SK-N-SH treated with all-trans-retinoic acid at 6 μM for 48 hours (cell line): ENCODE measurements at regions not wholly inside any gene's neighbourhood (a gene's known extent, or its start where the extent isn't known, plus 50 kb on each side); places are given as distances from the start of the nearest gene placed in this dataset.

Experiments
- ATAC-seq: fragments of 200-7000 bp; cut with Tn5 transposase; 3 replicates; pipeline ENCODE4 v1.9.1; 2020; ENCODE audit warnings: mild to moderate bottlenecking, moderate library complexity
- ARNTL ChIP-seq: fragments of 450-650 bp; formaldehyde crosslinking; IDR thresholded peaks from 2 replicates; pipeline ENCODE4 v1.5.0; 2020; ENCODE audit warnings: low read depth, mild to moderate bottlenecking, moderate library complexity, borderline replicate concordance
- BACH2 ChIP-seq: fragments of 250-450 bp; sonication (Bioruptor Pico); IDR thresholded peaks from 2 replicates; pipeline ENCODE4 v1.9.0; 2021; ENCODE audit warnings: mild to moderate bottlenecking, borderline replicate concordance
- CSDC2 ChIP-seq: fragments of 250-450 bp; sonication (Bioruptor Pico); IDR thresholded peaks from 2 replicates; pipeline ENCODE4 v1.5.0; 2020; ENCODE audit warnings: mild to moderate bottlenecking, moderate library complexity
- ESRRG ChIP-seq: fragments of 250-450 bp; sonication (Bioruptor Pico); IDR thresholded peaks from 2 replicates; pipeline ENCODE4 v1.6.1; 2021; ENCODE audit warnings: mild to moderate bottlenecking
- ISL1 ChIP-seq: fragments of 250-450 bp; sonication (Bioruptor Pico); IDR thresholded peaks from 2 replicates; pipeline ENCODE4 v2.1.2; 2022; ENCODE audit warnings: mild to moderate bottlenecking, moderate library complexity
- OSR1 ChIP-seq: fragments of 250-450 bp; sonication (Bioruptor Pico); IDR thresholded peaks from 2 replicates; pipeline ENCODE4 v1.8.0; 2022; ENCODE audit warnings: moderate library complexity, mild to moderate bottlenecking, inconsistent platforms
- PPARA ChIP-seq: fragments of 250-450 bp; sonication (Bioruptor Pico); IDR thresholded peaks from 2 replicates; pipeline ENCODE4 v1.5.0; 2020; ENCODE audit warnings: mild to moderate bottlenecking, borderline replicate concordance
- RARB ChIP-seq: fragments of 250-450 bp; sonication (Bioruptor Pico); IDR thresholded peaks from 2 replicates; pipeline ENCODE4 v1.8.0; 2021; ENCODE audit warnings: mild to moderate bottlenecking, moderate library complexity
- SNAI2 ChIP-seq: fragments of 250-450 bp; sonication (Bioruptor Pico); IDR thresholded peaks from 2 replicates; pipeline ENCODE4 v1.5.0; 2020; ENCODE audit warnings: mild to moderate bottlenecking, moderate library complexity
- TCF4 ChIP-seq: fragments of 250-450 bp; sonication (Bioruptor Pico); IDR thresholded peaks from 2 replicates; pipeline ENCODE4 v1.8.0; 2021; ENCODE audit warnings: mild to moderate bottlenecking, moderate library complexity, borderline replicate concordance
- TOX ChIP-seq: fragments of 250-450 bp; sonication (Bioruptor Pico); IDR thresholded peaks from 2 replicates; pipeline ENCODE4 v1.8.0; 2021; ENCODE audit warnings: mild to moderate bottlenecking, moderate library complexity, borderline replicate concordance
- ZC3H10 ChIP-seq: fragments of 250-450 bp; sonication (Bioruptor Pico); IDR thresholded peaks from 2 replicates; pipeline ENCODE4 v1.5.1; 2021; ENCODE audit warnings: mild to moderate bottlenecking, moderate library complexity
- ZFP3 ChIP-seq: fragments of 250-450 bp; sonication (Bioruptor Pico); IDR thresholded peaks from 2 replicates; pipeline ENCODE4 v1.5.0; 2020; ENCODE audit warnings: mild to moderate bottlenecking, moderate library complexity
- ZFP30 ChIP-seq: fragments of 450-650 bp; formaldehyde crosslinking; IDR thresholded peaks from 2 replicates; pipeline ENCODE4 v1.5.0; 2022; ENCODE audit warnings: mild to moderate bottlenecking, moderate library complexity
- ZNF565 ChIP-seq: fragments of 450-650 bp; formaldehyde crosslinking; conservative IDR thresholded peaks from 2 replicates; pipeline ENCODE4 v1.5.0; 2020; ENCODE audit warnings: low read depth, mild to moderate bottlenecking, moderate library complexity
- ZNF70 ChIP-seq: fragments of 450-650 bp; formaldehyde crosslinking; IDR thresholded peaks from 2 replicates; pipeline ENCODE4 v1.5.0; 2020; ENCODE audit warnings: mild to moderate bottlenecking, moderate library complexity
- ZNF8 ChIP-seq: fragments of 450-650 bp; formaldehyde crosslinking; IDR thresholded peaks from 2 replicates; pipeline ENCODE4 v1.5.0; 2020; ENCODE audit warnings: mild to moderate bottlenecking, moderate library complexity
- TF ChIP-seq, protein P1 (sequence below): fragments of 250-450 bp; sonication (Bioruptor Pico); IDR thresholded peaks from 2 replicates; pipeline ENCODE4 v1.5.1; 2021; ENCODE audit warnings: mild to moderate bottlenecking, moderate library complexity
- TF ChIP-seq, protein P2 (sequence below): fragments of 250-450 bp; sonication (Bioruptor Pico); IDR thresholded peaks from 2 replicates; pipeline ENCODE4 v1.8.0; 2020; ENCODE audit warnings: mild to moderate bottlenecking, moderate library complexity, borderline replicate concordance
- TF ChIP-seq, protein P3 (sequence below): fragments of 250-450 bp; sonication (Bioruptor Pico); IDR thresholded peaks from 2 replicates; pipeline ENCODE4 v1.5.1; 2020; ENCODE audit warnings: low read depth, mild to moderate bottlenecking, moderate library complexity
- TF ChIP-seq, protein P4 (sequence below): fragments of 250-450 bp; sonication (Bioruptor Pico); IDR thresholded peaks from 2 replicates; pipeline ENCODE4 v1.5.0; 2020; ENCODE audit warnings: mild to moderate bottlenecking, moderate library complexity
- TF ChIP-seq, protein P5 (sequence below): fragments of 250-450 bp; sonication (Bioruptor Pico); IDR thresholded peaks from 2 replicates; pipeline ENCODE4 v1.8.0; 2021; ENCODE audit warnings: low read depth, mild to moderate bottlenecking, moderate library complexity, borderline replicate concordance

DNA sequence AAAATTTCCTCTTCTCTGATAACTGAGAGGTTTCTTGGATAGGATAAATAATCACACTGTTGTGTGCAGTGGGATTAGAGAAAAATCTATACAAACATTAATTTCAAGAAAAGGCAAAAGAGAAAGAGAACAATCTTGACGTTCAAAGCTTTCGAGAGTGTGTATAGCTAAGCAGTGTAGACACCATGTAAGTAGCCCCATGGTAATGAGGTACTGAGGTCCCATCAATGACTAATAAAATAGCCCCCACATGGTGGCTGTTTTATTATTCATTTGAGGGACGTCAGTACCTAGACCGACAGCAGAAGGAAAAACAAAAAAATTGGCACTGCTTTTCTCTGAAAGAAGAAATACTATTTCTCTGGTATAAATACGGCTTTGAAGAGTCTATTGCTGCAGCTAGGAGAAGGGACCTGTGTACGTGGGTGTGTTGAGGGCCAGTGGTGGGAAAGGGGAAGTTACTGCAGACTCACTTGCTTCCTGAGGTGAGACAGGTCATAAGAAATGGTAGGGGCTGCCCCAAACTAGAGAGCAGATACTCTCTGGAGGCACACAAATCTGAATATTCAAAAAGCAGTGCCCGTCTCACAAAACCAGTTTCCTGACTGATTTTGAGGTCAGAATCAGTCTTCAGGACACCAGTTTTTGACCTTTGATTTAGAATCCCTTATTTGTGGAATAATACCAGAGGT, 339.8 kb downstream of the EMP1 start:
- TF ChIP-seq ARNTL (CRISPR knock-in tag) (no peak), ESRRG (CRISPR knock-in tag) (no peak), ZC3H10 (CRISPR knock-in tag) (no peak), OSR1 (no peak), PPARA (CRISPR knock-in tag) (no peak), ZFP3 (CRISPR knock-in tag) (no peak), CSDC2 (CRISPR knock-in tag) (no peak), ZNF8 (no peak), SNAI2 (CRISPR knock-in tag) (no peak), TCF4 (CRISPR knock-in tag) (no peak), ISL1 (no peak), ZNF565 (CRISPR knock-in tag) (no peak), ZNF70 (no peak), ZFP30 (no peak), RARB (no peak), BACH2 (CRISPR knock-in tag) (no peak), TOX (CRISPR knock-in tag) (no peak)
- TF ChIP-seq, protein P1, sequence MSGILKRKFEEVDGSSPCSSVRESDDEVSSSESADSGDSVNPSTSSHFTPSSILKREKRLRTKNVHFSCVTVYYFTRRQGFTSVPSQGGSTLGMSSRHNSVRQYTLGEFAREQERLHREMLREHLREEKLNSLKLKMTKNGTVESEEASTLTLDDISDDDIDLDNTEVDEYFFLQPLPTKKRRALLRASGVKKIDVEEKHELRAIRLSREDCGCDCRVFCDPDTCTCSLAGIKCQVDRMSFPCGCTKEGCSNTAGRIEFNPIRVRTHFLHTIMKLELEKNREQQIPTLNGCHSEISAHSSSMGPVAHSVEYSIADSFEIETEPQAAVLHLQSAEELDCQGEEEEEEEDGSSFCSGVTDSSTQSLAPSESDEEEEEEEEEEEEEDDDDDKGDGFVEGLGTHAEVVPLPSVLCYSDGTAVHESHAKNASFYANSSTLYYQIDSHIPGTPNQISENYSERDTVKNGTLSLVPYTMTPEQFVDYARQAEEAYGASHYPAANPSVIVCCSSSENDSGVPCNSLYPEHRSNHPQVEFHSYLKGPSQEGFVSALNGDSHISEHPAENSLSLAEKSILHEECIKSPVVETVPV (CRISPR knock-in tag): no peak
- TF ChIP-seq, protein P2, sequence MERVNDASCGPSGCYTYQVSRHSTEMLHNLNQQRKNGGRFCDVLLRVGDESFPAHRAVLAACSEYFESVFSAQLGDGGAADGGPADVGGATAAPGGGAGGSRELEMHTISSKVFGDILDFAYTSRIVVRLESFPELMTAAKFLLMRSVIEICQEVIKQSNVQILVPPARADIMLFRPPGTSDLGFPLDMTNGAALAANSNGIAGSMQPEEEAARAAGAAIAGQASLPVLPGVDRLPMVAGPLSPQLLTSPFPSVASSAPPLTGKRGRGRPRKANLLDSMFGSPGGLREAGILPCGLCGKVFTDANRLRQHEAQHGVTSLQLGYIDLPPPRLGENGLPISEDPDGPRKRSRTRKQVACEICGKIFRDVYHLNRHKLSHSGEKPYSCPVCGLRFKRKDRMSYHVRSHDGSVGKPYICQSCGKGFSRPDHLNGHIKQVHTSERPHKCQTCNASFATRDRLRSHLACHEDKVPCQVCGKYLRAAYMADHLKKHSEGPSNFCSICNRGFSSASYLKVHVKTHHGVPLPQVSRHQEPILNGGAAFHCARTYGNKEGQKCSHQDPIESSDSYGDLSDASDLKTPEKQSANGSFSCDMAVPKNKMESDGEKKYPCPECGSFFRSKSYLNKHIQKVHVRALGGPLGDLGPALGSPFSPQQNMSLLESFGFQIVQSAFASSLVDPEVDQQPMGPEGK (CRISPR knock-in tag): no peak
- TF ChIP-seq, protein P3, sequence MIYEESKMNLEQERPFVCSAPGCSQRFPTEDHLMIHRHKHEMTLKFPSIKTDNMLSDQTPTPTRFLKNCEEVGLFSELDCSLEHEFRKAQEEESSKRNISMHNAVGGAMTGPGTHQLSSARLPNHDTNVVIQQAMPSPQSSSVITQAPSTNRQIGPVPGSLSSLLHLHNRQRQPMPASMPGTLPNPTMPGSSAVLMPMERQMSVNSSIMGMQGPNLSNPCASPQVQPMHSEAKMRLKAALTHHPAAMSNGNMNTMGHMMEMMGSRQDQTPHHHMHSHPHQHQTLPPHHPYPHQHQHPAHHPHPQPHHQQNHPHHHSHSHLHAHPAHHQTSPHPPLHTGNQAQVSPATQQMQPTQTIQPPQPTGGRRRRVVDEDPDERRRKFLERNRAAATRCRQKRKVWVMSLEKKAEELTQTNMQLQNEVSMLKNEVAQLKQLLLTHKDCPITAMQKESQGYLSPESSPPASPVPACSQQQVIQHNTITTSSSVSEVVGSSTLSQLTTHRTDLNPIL (CRISPR knock-in tag): no peak
- TF ChIP-seq, all 23 proteins: peak for 0

DNA sequence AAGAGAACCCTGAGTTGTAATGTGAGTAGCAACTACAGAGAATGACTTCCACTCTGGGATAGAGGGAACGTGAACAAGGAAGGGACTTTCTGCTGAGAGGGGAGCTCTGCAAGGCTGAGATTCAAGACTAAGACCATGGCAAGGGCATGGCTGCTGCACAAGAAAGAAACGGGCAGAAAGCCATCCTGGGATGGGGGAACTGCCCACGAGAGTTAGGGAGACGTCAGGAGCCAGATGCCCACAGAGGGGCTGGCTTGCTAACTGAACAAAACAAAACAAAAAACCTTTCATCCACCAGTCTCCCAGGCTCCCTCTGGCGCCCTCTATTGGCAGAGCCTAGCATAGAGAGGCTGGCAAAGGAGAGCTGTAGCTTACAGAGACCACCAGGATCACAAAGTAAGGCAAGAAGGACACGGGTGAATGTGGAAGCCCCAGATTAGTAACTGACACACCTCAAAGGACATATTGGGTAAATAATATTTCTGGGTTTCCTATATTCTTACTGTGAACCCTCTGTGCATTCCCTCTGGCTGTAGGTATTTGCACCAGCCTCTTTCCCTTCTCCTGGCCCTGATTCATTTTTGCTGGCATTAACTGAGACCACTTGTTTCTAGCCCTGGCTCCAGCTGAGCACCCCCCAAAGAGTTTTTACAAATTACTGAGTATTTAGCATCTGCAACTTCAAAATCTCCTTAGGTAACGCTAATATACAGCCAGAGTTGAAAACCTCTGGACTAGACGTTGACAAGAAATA, 338.3 kb downstream of the EMP1 start:
- TF ChIP-seq TOX (CRISPR knock-in tag): no peak
- no peak for TF ChIP-seq ZNF565 (CRISPR knock-in tag)
- no peak for TF ChIP-seq SNAI2 (CRISPR knock-in tag)
- TF ChIP-seq PPARA (CRISPR knock-in tag): no peak
- no peak for TF ChIP-seq ZFP30
- no peak for TF ChIP-seq CSDC2 (CRISPR knock-in tag)
- no peak for TF ChIP-seq RARB
- TF ChIP-seq, protein P1 (CRISPR knock-in tag): no peak
- TF ChIP-seq BACH2 (CRISPR knock-in tag): no peak
- no peak for TF ChIP-seq ZNF8
- no peak for TF ChIP-seq TCF4 (CRISPR knock-in tag)
- TF ChIP-seq, protein P4, sequence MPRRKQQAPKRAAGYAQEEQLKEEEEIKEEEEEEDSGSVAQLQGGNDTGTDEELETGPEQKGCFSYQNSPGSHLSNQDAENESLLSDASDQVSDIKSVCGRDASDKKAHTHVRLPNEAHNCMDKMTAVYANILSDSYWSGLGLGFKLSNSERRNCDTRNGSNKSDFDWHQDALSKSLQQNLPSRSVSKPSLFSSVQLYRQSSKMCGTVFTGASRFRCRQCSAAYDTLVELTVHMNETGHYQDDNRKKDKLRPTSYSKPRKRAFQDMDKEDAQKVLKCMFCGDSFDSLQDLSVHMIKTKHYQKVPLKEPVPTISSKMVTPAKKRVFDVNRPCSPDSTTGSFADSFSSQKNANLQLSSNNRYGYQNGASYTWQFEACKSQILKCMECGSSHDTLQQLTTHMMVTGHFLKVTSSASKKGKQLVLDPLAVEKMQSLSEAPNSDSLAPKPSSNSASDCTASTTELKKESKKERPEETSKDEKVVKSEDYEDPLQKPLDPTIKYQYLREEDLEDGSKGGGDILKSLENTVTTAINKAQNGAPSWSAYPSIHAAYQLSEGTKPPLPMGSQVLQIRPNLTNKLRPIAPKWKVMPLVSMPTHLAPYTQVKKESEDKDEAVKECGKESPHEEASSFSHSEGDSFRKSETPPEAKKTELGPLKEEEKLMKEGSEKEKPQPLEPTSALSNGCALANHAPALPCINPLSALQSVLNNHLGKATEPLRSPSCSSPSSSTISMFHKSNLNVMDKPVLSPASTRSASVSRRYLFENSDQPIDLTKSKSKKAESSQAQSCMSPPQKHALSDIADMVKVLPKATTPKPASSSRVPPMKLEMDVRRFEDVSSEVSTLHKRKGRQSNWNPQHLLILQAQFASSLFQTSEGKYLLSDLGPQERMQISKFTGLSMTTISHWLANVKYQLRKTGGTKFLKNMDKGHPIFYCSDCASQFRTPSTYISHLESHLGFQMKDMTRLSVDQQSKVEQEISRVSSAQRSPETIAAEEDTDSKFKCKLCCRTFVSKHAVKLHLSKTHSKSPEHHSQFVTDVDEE: no peak
- TF ChIP-seq, protein P5, sequence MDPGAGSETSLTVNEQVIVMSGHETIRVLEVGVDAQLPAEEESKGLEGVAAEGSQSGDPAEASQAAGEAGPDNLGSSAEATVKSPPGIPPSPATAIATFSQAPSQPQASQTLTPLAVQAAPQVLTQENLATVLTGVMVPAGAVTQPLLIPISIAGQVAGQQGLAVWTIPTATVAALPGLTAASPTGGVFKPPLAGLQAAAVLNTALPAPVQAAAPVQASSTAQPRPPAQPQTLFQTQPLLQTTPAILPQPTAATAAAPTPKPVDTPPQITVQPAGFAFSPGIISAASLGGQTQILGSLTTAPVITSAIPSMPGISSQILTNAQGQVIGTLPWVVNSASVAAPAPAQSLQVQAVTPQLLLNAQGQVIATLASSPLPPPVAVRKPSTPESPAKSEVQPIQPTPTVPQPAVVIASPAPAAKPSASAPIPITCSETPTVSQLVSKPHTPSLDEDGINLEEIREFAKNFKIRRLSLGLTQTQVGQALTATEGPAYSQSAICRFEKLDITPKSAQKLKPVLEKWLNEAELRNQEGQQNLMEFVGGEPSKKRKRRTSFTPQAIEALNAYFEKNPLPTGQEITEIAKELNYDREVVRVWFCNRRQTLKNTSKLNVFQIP (CRISPR knock-in tag): no peak
- no peak for TF ChIP-seq ZNF70
- TF ChIP-seq ISL1: no peak
- ATAC-seq: peak; percentile 84

More for the DNA sequence above, 339.8 kb downstream of the EMP1 start:
- ATAC-seq: no peak
